Large intestine (tissue), 3 donors: ENCODE measurements at regions not wholly inside any gene's neighbourhood (a gene's known extent, or its start where the extent isn't known, plus 50 kb on each side); places are given as distances from the start of the nearest gene placed in this dataset.

Experiments
- DNase-seq, 2 donors: peaks; one replicate each; pipeline versions ENCODE4 v3.0.0 to v3.0.0-alpha.2; 2013
- H3K27ac ChIP-seq: one replicate; pipeline ENCODE4 v1.5.1; 2013; ENCODE audit warnings: low read length
- H3K27me3 ChIP-seq: 2 replicates; pipeline ENCODE4 v1.6.1; 2013; ENCODE audit warnings: low read length; ENCODE audit not compliant: control insufficient read depth, insufficient read depth
- H3K36me3 ChIP-seq: 2 replicates; pipeline ENCODE4 v1.6.1; 2013; ENCODE audit warnings: low read length; ENCODE audit not compliant: control insufficient read depth, insufficient read depth
- H3K4me1 ChIP-seq: one replicate; pipeline ENCODE4 v1.6.1; 2013; ENCODE audit warnings: low read length; ENCODE audit not compliant: control insufficient read depth, insufficient read depth
- H3K4me3 ChIP-seq: one replicate; pipeline ENCODE4 v1.5.1; 2013; ENCODE audit warnings: low read length
- H3K9me3 ChIP-seq: one replicate; pipeline ENCODE4 v1.6.1; 2013; ENCODE audit warnings: mild to moderate bottlenecking, low read depth, low read length, moderate library complexity; ENCODE audit not compliant: control insufficient read depth
- WGBS: methylation state at CpG from one replicate; pipeline ENCODE4 v1.1.5; 2013; ENCODE audit warnings: low lambda C conversion rate; ENCODE audit not compliant: insufficient coverage; 5-methylcytosine and 5-hydroxymethylcytosine counted together

GRCh38 chr2:224263571-224264043 lies 138.3 kb downstream of the FAM124B start:
- Histone ChIP-seq H3K27me3 (no peaks in the 10 kb centered on the region), H3K9me3 (no peaks in the 10 kb centered on the region), H3K36me3 (no peaks in the 10 kb centered on the region), H3K4me1 (peaks cover 3% of the 10 kb centered on the region), H3K4me3 (no peak overlapping the region), H3K27ac (no peak overlapping the region)
- DNase-seq = no peak
- 0% methylated on average over 1 of the region's 1 CpG for WGBS

GRCh38 chr2:224261326-224261725 lies 140.6 kb downstream of the FAM124B start:
- Histone ChIP-seq H3K27ac (no peak overlapping the region), H3K9me3 (no peaks in the 10 kb centered on the region), H3K27me3 (no peaks in the 10 kb centered on the region), H3K4me1 (peaks cover 3% of the 10 kb centered on the region), H3K4me3 (no peak overlapping the region), H3K36me3 (no peaks in the 10 kb centered on the region)
- no CpG with 5 or more reads among the region's 1 CpG for WGBS
- DNase-seq = no peak

- Histone ChIP-seq H3K9me3 (no peaks in the 10 kb centered on the region), H3K27ac (no peak overlapping the region), H3K4me3 (no peak overlapping the region), H3K4me1 (peaks cover 3% of the 10 kb centered on the region), H3K27me3 (no peaks in the 10 kb centered on the region), H3K36me3 (no peaks in the 10 kb centered on the region)
- no CpG with 5 or more reads among the region's 7 CpGs for WGBS
- peak; percentile 26 to 43 for DNase-seq
Observed at GRCh38 chr2:224260372-224261020, 141.4 kb downstream of the FAM124B start.

- H3K36me3 ChIP-seq = no peaks in the 10 kb centered on the region
- no peak overlapping the region for H3K27ac ChIP-seq
- no peak for DNase-seq
- H3K9me3 ChIP-seq = no peaks in the 10 kb centered on the region
- H3K27me3 ChIP-seq = no peaks in the 10 kb centered on the region
- H3K4me3 ChIP-seq = no peak overlapping the region
- H3K4me1 ChIP-seq = peaks cover 3% of the 10 kb centered on the region
- 86% methylated on average over 3 of the region's 6 CpGs for WGBS
Observed at GRCh38 chr2:224259831-224260230, 142.1 kb downstream of the FAM124B start.

GRCh38 chr2:224258059-224258458 lies 143.8 kb downstream of the FAM124B start:
- H3K27me3 ChIP-seq = no peaks in the 10 kb centered on the region
- no peak for DNase-seq
- H3K4me3 ChIP-seq = no peak overlapping the region
- WGBS = 80% methylated on average over 1 of the region's 2 CpGs
- no peaks in the 10 kb centered on the region for H3K4me1 ChIP-seq
- H3K36me3 ChIP-seq = no peaks in the 10 kb centered on the region
- H3K9me3 ChIP-seq = no peaks in the 10 kb centered on the region
- no peak overlapping the region for H3K27ac ChIP-seq

GRCh38 chr2:224257156-224257555 lies 144.8 kb downstream of the FAM124B start:
- no peaks in the 10 kb centered on the region for H3K36me3 ChIP-seq
- no peaks in the 10 kb centered on the region for H3K27me3 ChIP-seq
- H3K27ac ChIP-seq = no peak overlapping the region
- H3K4me1 ChIP-seq = no peaks in the 10 kb centered on the region
- no peaks in the 10 kb centered on the region for H3K9me3 ChIP-seq
- DNase-seq = no peak
- no CpG with 5 or more reads among the region's 2 CpGs for WGBS
- no peak overlapping the region for H3K4me3 ChIP-seq

GRCh38 chr2:224253464-224253863 lies 148.4 kb downstream of the FAM124B start:
- 100% methylated on average over 1 of the region's 1 CpG for WGBS
- Histone ChIP-seq H3K9me3 (no peaks in the 10 kb centered on the region), H3K36me3 (no peaks in the 10 kb centered on the region), H3K27ac (no peak overlapping the region), H3K4me1 (peaks cover 3% of the 10 kb centered on the region), H3K27me3 (no peaks in the 10 kb centered on the region), H3K4me3 (no peak overlapping the region)
- DNase-seq = no peak

- no peak overlapping the region for H3K4me3 ChIP-seq
- H3K9me3 ChIP-seq = no peaks in the 10 kb centered on the region
- H3K27ac ChIP-seq = no peak overlapping the region
- H3K4me1 ChIP-seq = peaks cover 9% of the 10 kb centered on the region
- DNase-seq = no peak
- no peaks in the 10 kb centered on the region for H3K36me3 ChIP-seq
- H3K27me3 ChIP-seq = no peaks in the 10 kb centered on the region
Observed at GRCh38 chr2:224252631-224253030, 149.3 kb downstream of the FAM124B start.

GRCh38 chr2:224248944-224249371 lies 152.9 kb downstream of the FAM124B start:
- H3K36me3 ChIP-seq = no peaks in the 10 kb centered on the region
- WGBS = 100% methylated on average over 1 of the region's 1 CpG
- no peaks in the 10 kb centered on the region for H3K27me3 ChIP-seq
- H3K9me3 ChIP-seq = no peaks in the 10 kb centered on the region
- no peak overlapping the region for H3K27ac ChIP-seq
- H3K4me1 ChIP-seq = peaks cover 9% of the 10 kb centered on the region
- H3K4me3 ChIP-seq = no peak overlapping the region
- peak; percentile 38 to 67 for DNase-seq

- no peak for DNase-seq
Observed at GRCh38 chr2:224242561-224242960, 159.3 kb downstream of the FAM124B start.

GRCh38 chr2:224241812-224242211 lies 160.1 kb downstream of the FAM124B start:
- no peak overlapping the region for H3K4me3 ChIP-seq
- no peak overlapping the region for H3K27ac ChIP-seq
- H3K36me3 ChIP-seq = no peaks in the 10 kb centered on the region
- 100% methylated on average over 1 of the region's 3 CpGs for WGBS
- H3K9me3 ChIP-seq = peaks cover 2% of the 10 kb centered on the region
- H3K27me3 ChIP-seq = no peaks in the 10 kb centered on the region
- peak in 1 of 2 donors; percentile 25 for DNase-seq
- no peaks in the 10 kb centered on the region for H3K4me1 ChIP-seq

More at GRCh38 chr2:224242561-224242960, 159.3 kb downstream of the FAM124B start:
- WGBS = no CpG with 5 or more reads among the region's 1 CpG
- no peak overlapping the region for H3K4me3 ChIP-seq
- H3K36me3 ChIP-seq = no peaks in the 10 kb centered on the region
- H3K27ac ChIP-seq = no peak overlapping the region
- no peaks in the 10 kb centered on the region for H3K4me1 ChIP-seq
- H3K27me3 ChIP-seq = no peaks in the 10 kb centered on the region
- H3K9me3 ChIP-seq = no peaks in the 10 kb centered on the region
